ENCODE measurements at regions not wholly inside any gene's neighbourhood (a gene's known extent, or its start where the extent isn't known, plus 50 kb on each side); places are given as distances from the start of the nearest gene placed in this dataset.

GRCh38 chr6:90787446-90787845 is 200.6 kb upstream of the MAP3K7 start:
- TF ChIP-seq POLR2A (IDR thresholded peaks at IDR 0.05; ENCODE audit: control extremely low read depth in 1 of 2, low read depth in 2 of 2, low read length in 2 of 2) (no peak), CTCF (IDR thresholded peaks at IDR 0.05; ENCODE audit: control extremely low read depth in 1 of 3, insufficient read depth in 1 of 3, low read depth in 1 of 3, low read length in 3 of 3) (no peak), GTF2F1 (IDR thresholded peaks at IDR 0.05; ENCODE audit: borderline replicate concordance, low read depth, low read length) (no peak)

All from H1 (cell line).